Upper lobe of right lung (tissue), 1 donor: ENCODE measurements at regions not wholly inside any gene's neighbourhood (a gene's known extent, or its start where the extent isn't known, plus 50 kb on each side); places are given as distances from the start of the nearest gene placed in this dataset.

Source experiments
- ATAC-seq: fragments of 200-7000 bp; cut with Tn5 transposase; one replicate; pipeline ENCODE4 v1.9.1; 2020; ENCODE audit warnings: mild to moderate bottlenecking, moderate library complexity
- DNase-seq: peaks from one replicate; pipeline ENCODE4 v3.0.0-alpha.2; 2020
- H3K27ac ChIP-seq: fragments of 200-600 bp; one replicate; pipeline ENCODE4 v1.8.0; 2022
- H3K27me3 ChIP-seq: fragments of 200-600 bp; one replicate; pipeline ENCODE4 v1.8.0; 2022; ENCODE audit warnings: mild to moderate bottlenecking
- H3K36me3 ChIP-seq: fragments of 200-600 bp; one replicate; pipeline ENCODE4 v1.8.0; 2022
- H3K4me1 ChIP-seq: fragments of 200-600 bp; one replicate; pipeline ENCODE4 v1.8.0; 2022
- H3K4me3 ChIP-seq: fragments of 200-600 bp; one replicate; pipeline ENCODE4 v1.8.0; 2022; ENCODE audit warnings: mild to moderate bottlenecking
- H3K9me3 ChIP-seq: fragments of 200-600 bp; one replicate; pipeline ENCODE4 v1.8.0; 2022
- CTCF ChIP-seq: fragments of 200-600 bp; IDR thresholded peaks from one replicate; pipeline ENCODE4 v1.8.0; 2022; ENCODE audit warnings: antibody characterized with exemption
- intact Hi-C: fragments of 100-400 bp; cut with DNase I; formaldehyde crosslinking; loops from one replicate; pipeline ENCODE4 v1.11.0; 2022
- donor health status: DM: no; HTN: yes; CAD: no; lungs with severe emphysema.

DNA sequence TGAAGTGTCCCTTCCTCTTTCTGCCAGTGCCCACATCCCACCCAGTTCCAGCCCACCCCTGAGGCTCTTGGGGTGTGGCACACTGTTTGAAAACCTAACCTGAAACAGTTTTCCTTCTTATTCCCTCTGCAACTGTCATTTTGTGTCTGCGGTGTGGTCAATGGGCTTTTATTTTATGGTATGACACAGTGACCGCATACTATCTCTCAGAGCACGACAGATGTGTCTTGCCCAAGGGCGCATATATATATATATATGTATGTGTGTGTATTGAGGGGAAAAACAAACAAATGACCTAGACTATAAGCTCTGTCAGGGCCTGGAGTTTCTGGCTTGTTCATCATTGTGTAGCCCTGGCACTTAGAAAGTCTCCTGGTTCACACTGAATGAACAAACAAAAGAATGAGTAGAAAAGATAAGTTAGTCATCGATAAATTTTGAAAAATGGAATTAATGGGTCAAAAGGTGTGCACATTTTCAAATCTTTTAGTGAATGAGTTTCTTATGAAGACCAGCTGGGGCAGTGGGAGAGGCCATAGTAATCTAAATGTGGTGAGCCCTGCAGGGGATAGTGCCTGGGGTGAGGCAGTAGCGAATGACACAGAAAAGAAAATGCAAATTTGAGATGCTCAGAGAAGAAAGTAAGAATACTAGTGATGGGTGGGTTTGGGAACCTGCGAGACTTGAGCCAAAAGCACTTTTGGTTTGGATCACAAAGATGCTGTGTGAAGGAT lies 198.4 kb downstream of the SNX10 start:
- no peak for DNase-seq
- Histone ChIP-seq H3K36me3 (no peaks in the 10 kb centered on the region), H3K27ac (no peak overlapping the region), H3K4me1 (no peaks in the 10 kb centered on the region), H3K9me3 (no peaks in the 10 kb centered on the region), H3K4me3 (no peak overlapping the region), H3K27me3 (no peaks in the 10 kb centered on the region)
- TF ChIP-seq CTCF = no peak
- no peak for ATAC-seq
- intact Hi-C loops = no loop called here

- DNase-seq = no peak
- no peak for TF ChIP-seq CTCF
- Histone ChIP-seq H3K9me3 (no peaks in the 10 kb centered on the region), H3K27me3 (no peaks in the 10 kb centered on the region), H3K36me3 (no peaks in the 10 kb centered on the region), H3K4me3 (no peak overlapping the region), H3K4me1 (no peaks in the 10 kb centered on the region), H3K27ac (no peak overlapping the region)
- ATAC-seq = no peak
- intact Hi-C loops = no loop called here
Measured at GRCh38 chr7:26490640-26491624, 199.3 kb downstream of the SNX10 start.

- Histone ChIP-seq H3K27me3 (no peaks in the 10 kb centered on the region), H3K4me1 (no peaks in the 10 kb centered on the region), H3K36me3 (no peaks in the 10 kb centered on the region), H3K9me3 (no peaks in the 10 kb centered on the region), H3K4me3 (no peak overlapping the region), H3K27ac (no peak overlapping the region)
- no peak for TF ChIP-seq CTCF
- intact Hi-C loops = no loop called here
- ATAC-seq (no peak), DNase-seq (no peak)
Measured at GRCh38 chr7:26492816-26493215, 201.2 kb downstream of the SNX10 start.

- no peaks in the 10 kb centered on the region for H3K4me1 ChIP-seq
- TF ChIP-seq CTCF = no peak
- no peaks in the 10 kb centered on the region for H3K36me3 ChIP-seq
- H3K4me3 ChIP-seq = no peak overlapping the region
- H3K27me3 ChIP-seq = no peaks in the 10 kb centered on the region
- H3K27ac ChIP-seq = no peak overlapping the region
- DNase-seq (no peak), ATAC-seq (no peak)
- H3K9me3 ChIP-seq = no peaks in the 10 kb centered on the region
- intact Hi-C loops = no loop called here
Measured at GRCh38 chr7:26493737-26494428, 202.2 kb downstream of the SNX10 start.

GRCh38 chr7:26495569-26495968 lies 203.9 kb downstream of the SNX10 start:
- Histone ChIP-seq H3K36me3 (no peaks in the 10 kb centered on the region), H3K4me1 (no peaks in the 10 kb centered on the region), H3K9me3 (no peaks in the 10 kb centered on the region), H3K27me3 (no peaks in the 10 kb centered on the region), H3K4me3 (no peak overlapping the region), H3K27ac (no peak overlapping the region)
- TF ChIP-seq CTCF = no peak
- intact Hi-C loops = no loop called here
- ATAC-seq (no peak), DNase-seq (no peak)
